NCI-H2227 (cell line): ENCODE measurements at regions not wholly inside any gene's neighbourhood (a gene's known extent, or its start where the extent isn't known, plus 50 kb on each side); places are given as distances from the start of the nearest gene placed in this dataset.

Experiments used
- DNase-seq: peaks from one replicate; lab custom pipeline; 2025; ENCODE audit not compliant: unreplicated experiment; lab: John Stamatoyannopoulos, UW

- DNase-seq: no peak
These were observed 2154.9 kb downstream of the LRRC4C start for GRCh38 chr11:39304586-39304985.

- no peak for DNase-seq
These were observed 2164.8 kb downstream of the LRRC4C start for GRCh38 chr11:39294648-39295047.

GRCh38 chr11:39288011-39288410 is 2171.4 kb downstream of the LRRC4C start:
- peak; percentile 86 for DNase-seq

- no peak for DNase-seq
These were observed 2191.2 kb downstream of the LRRC4C start for GRCh38 chr11:39268176-39268690.

- DNase-seq: no peak
These were observed 2203.8 kb downstream of the LRRC4C start for GRCh38 chr11:39255648-39256047.

GRCh38 chr11:39249566-39250365 is 2209.7 kb downstream of the LRRC4C start:
- no peak for DNase-seq

- DNase-seq: no peak
These were observed 2211.8 kb downstream of the LRRC4C start for GRCh38 chr11:39247570-39248137.

GRCh38 chr11:39239553-39239952 is 2219.9 kb downstream of the LRRC4C start:
- DNase-seq: no peak

- DNase-seq: no peak
These were observed 2222.5 kb downstream of the LRRC4C start for GRCh38 chr11:39236916-39237315.

- DNase-seq: no peak
These were observed 2237.8 kb downstream of the LRRC4C start for GRCh38 chr11:39221550-39222138.

- no peak for DNase-seq
These were observed 2238.8 kb downstream of the LRRC4C start for GRCh38 chr11:39220501-39221230.

- DNase-seq: no peak
These were observed 2239.4 kb downstream of the LRRC4C start for GRCh38 chr11:39220069-39220468.

- DNase-seq: peak; percentile 24
These were observed 2249.5 kb downstream of the LRRC4C start for GRCh38 chr11:39209981-39210380.

- DNase-seq: no peak
These were observed 2254.0 kb downstream of the LRRC4C start for GRCh38 chr11:39205236-39205995.

GRCh38 chr11:39192671-39193070 is 2266.8 kb downstream of the LRRC4C start:
- DNase-seq: no peak

GRCh38 chr11:39190751-39191150 is 2268.7 kb downstream of the LRRC4C start:
- DNase-seq: no peak

GRCh38 chr11:39177678-39178077 is 2281.8 kb downstream of the LRRC4C start:
- DNase-seq: no peak

GRCh38 chr11:39174965-39175364 is 2284.5 kb downstream of the LRRC4C start:
- no peak for DNase-seq

- DNase-seq: no peak
These were observed 2285.3 kb downstream of the LRRC4C start for GRCh38 chr11:39174196-39174595.

- no peak for DNase-seq
These were observed 2294.4 kb downstream of the LRRC4C start for GRCh38 chr11:39165021-39165420.

GRCh38 chr11:39149214-39149613 is 2310.2 kb downstream of the LRRC4C start:
- no peak for DNase-seq
